HL-60 (cell line): ENCODE measurements at regions not wholly inside any gene's neighbourhood (a gene's known extent, or its start where the extent isn't known, plus 50 kb on each side); places are given as distances from the start of the nearest gene placed in this dataset.

ENCODE experiments used
- DNase-seq, 2 experiments: peaks; one replicate each; pipeline ENCODE4 v3.0.0-alpha.2; 2010 to 2020; ENCODE audit warnings: low read depth in 1 of 2, low spot score in 1 of 2
- H3K27ac ChIP-seq: fragments of 250-450 bp; sonication (Bioruptor Pico); replicated peaks from 2 replicates; pipeline ENCODE4 v1.5.1; 2020; ENCODE audit warnings: mild to moderate bottlenecking, moderate library complexity
- H3K27me3 ChIP-seq: fragments of 250-450 bp; sonication (Bioruptor Pico); 2 replicates; pipeline ENCODE4 v1.5.1; 2021; ENCODE audit warnings: mild to moderate bottlenecking, moderate library complexity; ENCODE audit not compliant: insufficient read depth, poor library complexity, severe bottlenecking
- H3K4me3 ChIP-seq: replicated peaks from 2 replicates; pipeline ENCODE4 v1.5.1; 2011; ENCODE audit warnings: mild to moderate bottlenecking, control low read depth, low read length; ENCODE audit not compliant: insufficient read depth
- GABPA ChIP-seq: IDR thresholded peaks from 2 replicates; pipeline ENCODE4 v1.6.1; 2012; ENCODE audit warnings: low read depth
- POLR2AphosphoS5 ChIP-seq: IDR thresholded peaks from 2 replicates; pipeline ENCODE4 v1.6.1; 2012; ENCODE audit warnings: low read depth
- SPI1 ChIP-seq: IDR thresholded peaks from 2 replicates; pipeline ENCODE4 v1.6.1; 2012; ENCODE audit warnings: low read depth, mild to moderate bottlenecking, borderline replicate concordance
- TF ChIP-seq, protein P1 (sequence below): IDR thresholded peaks from 2 replicates; pipeline ENCODE4 v1.6.1; 2012; ENCODE audit warnings: low read depth; ENCODE audit not compliant: insufficient replicate concordance
- TF ChIP-seq, protein P2 (sequence below): IDR thresholded peaks from one replicate; pipeline ENCODE4 v1.5.1; 2011; ENCODE audit warnings: low read length, control low read depth, inconsistent platforms; ENCODE audit not compliant: insufficient read depth

DNA sequence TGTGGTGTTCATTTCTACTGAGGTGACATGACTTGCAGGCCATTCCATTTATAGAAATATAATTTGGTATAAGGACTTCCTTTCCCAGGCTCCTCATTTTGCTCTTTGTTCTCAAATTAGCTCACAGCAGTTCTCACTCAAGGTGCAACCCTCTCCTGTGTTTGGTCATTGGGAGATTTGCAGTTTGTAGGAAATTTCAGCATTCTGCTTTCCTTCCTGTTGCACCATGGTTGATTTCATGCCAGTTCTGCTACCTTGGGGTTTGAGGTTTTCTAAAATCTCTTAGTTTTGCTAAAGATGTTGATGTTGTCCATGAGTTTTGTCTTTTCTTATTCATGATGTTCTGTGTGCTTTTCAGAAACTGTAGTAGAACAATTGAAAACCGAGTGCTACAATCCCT, 65.7 kb upstream of the PROK2 start:
- H3K27me3 ChIP-seq: no peaks in the 10 kb centered on the region
- peak in 1 of 2 experiments; percentile 82 for DNase-seq
- H3K27ac ChIP-seq: peak overlapping the region; percentile 50
- TF ChIP-seq POLR2AphosphoS5 (peak; percentile 55; the same call in 1 of the 2 replicates), GABPA (0 out of 2 replicates have a peak, but pooled peaks have one; percentile 25), SPI1 (peak; percentile 11; the same call in 1 of the 2 replicates)
- TF ChIP-seq, protein P1, sequence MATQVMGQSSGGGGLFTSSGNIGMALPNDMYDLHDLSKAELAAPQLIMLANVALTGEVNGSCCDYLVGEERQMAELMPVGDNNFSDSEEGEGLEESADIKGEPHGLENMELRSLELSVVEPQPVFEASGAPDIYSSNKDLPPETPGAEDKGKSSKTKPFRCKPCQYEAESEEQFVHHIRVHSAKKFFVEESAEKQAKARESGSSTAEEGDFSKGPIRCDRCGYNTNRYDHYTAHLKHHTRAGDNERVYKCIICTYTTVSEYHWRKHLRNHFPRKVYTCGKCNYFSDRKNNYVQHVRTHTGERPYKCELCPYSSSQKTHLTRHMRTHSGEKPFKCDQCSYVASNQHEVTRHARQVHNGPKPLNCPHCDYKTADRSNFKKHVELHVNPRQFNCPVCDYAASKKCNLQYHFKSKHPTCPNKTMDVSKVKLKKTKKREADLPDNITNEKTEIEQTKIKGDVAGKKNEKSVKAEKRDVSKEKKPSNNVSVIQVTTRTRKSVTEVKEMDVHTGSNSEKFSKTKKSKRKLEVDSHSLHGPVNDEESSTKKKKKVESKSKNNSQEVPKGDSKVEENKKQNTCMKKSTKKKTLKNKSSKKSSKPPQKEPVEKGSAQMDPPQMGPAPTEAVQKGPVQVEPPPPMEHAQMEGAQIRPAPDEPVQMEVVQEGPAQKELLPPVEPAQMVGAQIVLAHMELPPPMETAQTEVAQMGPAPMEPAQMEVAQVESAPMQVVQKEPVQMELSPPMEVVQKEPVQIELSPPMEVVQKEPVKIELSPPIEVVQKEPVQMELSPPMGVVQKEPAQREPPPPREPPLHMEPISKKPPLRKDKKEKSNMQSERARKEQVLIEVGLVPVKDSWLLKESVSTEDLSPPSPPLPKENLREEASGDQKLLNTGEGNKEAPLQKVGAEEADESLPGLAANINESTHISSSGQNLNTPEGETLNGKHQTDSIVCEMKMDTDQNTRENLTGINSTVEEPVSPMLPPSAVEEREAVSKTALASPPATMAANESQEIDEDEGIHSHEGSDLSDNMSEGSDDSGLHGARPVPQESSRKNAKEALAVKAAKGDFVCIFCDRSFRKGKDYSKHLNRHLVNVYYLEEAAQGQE: peak; percentile 45
- TF ChIP-seq, protein P2, sequence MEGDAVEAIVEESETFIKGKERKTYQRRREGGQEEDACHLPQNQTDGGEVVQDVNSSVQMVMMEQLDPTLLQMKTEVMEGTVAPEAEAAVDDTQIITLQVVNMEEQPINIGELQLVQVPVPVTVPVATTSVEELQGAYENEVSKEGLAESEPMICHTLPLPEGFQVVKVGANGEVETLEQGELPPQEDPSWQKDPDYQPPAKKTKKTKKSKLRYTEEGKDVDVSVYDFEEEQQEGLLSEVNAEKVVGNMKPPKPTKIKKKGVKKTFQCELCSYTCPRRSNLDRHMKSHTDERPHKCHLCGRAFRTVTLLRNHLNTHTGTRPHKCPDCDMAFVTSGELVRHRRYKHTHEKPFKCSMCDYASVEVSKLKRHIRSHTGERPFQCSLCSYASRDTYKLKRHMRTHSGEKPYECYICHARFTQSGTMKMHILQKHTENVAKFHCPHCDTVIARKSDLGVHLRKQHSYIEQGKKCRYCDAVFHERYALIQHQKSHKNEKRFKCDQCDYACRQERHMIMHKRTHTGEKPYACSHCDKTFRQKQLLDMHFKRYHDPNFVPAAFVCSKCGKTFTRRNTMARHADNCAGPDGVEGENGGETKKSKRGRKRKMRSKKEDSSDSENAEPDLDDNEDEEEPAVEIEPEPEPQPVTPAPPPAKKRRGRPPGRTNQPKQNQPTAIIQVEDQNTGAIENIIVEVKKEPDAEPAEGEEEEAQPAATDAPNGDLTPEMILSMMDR: no peak
- no peak overlapping the region for H3K4me3 ChIP-seq

DNA sequence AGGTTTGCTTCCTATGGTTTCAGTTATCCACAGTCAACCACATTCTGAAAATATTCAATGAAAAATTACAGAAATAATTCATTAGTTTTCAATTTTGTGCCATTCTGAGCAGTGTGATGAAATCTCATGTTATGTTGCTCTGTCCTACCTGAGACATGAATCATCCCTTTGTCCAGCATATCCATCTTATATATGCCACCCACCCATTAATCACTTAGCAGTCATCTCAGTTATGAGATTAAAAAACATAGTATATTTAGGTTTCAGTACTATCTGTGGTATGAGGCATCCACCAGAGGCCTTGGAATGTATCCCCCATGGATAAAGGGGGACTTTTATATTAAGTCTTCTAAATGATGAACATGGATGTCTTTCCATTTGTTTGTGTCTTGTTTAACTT, 64.7 kb upstream of the PROK2 start:
- DNase-seq: no peak
- no peak for TF ChIP-seq GABPA
- no peak for TF ChIP-seq POLR2AphosphoS5
- TF ChIP-seq SPI1: no peak
- TF ChIP-seq, protein P1: no peak
- TF ChIP-seq, protein P2: no peak
- Histone ChIP-seq H3K4me3 (no peak overlapping the region), H3K27ac (peak overlapping the region; percentile 50), H3K27me3 (no peaks in the 10 kb centered on the region)

DNA sequence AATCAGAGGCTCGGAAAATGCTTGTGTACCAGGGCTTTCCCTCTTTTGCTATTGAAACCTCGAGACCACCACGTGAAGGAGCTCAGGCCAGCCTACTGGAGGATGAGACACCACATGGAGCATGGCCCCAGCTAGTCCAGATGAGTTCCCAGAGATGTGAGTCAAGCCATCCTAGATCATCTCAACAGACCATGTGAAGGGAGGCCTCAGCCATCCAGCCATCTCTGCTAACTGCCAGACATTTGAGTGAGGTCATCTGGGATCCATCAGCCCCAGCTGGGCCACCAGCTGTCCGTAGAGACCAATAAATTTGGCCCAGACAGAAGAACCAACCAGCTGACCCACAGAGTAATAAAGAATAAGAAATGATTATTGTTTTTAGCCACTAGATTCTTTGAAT, 62.8 kb upstream of the PROK2 start:
- DNase-seq: no peak
- Histone ChIP-seq H3K4me3 (no peak overlapping the region), H3K27me3 (no peaks in the 10 kb centered on the region), H3K27ac (no peak overlapping the region)
- TF ChIP-seq SPI1 (no peak), POLR2AphosphoS5 (no peak), GABPA (no peak)
- TF ChIP-seq, protein P1: no peak
- TF ChIP-seq, protein P2: no peak
